Sigmoid colon (tissue), 4 donors: ENCODE measurements at regions not wholly inside any gene's neighbourhood (a gene's known extent, or its start where the extent isn't known, plus 50 kb on each side); places are given as distances from the start of the nearest gene placed in this dataset.

Experiments
- CTCF ChIP-seq, 4 experiments: fragments of 450-650 bp in 3 of 4; fragments of 200-600 bp in 1 of 4; IDR thresholded peaks; one replicate each; pipeline ENCODE4 v1.5.1; 2016 to 2019; ENCODE audit warnings: antibody characterized with exemption in 4 of 4, mild to moderate bottlenecking in 3 of 4, moderate library complexity in 2 of 4
- EP300 ChIP-seq, 4 donors: sonication (generic); formaldehyde crosslinking; IDR thresholded peaks; one replicate each; pipeline ENCODE4 v1.6.1; 2017; ENCODE audit warnings: antibody characterized with exemption in 4 of 4
- POLR2A ChIP-seq, 2 donors: fragments of 450-650 bp; IDR thresholded peaks; one replicate each; pipeline ENCODE4 v1.6.1; 2016; ENCODE audit warnings: antibody characterized with exemption in 2 of 2, mild to moderate bottlenecking in 2 of 2, moderate library complexity in 2 of 2
- POLR2AphosphoS5 ChIP-seq, 4 donors: sonication (generic); formaldehyde crosslinking; IDR thresholded peaks; one replicate each; pipeline ENCODE4 v1.6.1; 2017; ENCODE audit warnings: antibody characterized with exemption in 4 of 4

DNA sequence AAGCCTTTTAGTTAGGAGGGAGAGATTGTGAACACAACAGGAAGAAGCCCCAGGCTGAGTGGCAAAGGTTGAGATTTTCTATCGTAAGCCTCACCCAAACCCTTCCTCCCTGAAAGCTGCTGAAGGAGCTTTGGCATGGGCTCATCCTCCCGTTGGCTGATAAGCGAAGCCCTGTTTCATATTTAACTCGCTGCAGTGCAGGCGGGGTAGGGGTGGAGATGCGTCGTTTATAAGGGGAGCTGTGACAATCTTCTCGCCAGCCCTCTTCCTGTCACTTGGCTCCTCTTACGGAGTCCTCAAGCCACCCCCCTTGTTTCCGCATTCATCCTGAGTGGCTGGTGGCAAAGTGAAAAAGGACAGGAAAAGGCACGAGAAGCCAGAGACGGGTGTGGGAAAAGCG is 137.0 kb downstream of the OR4C45 start:
- TF ChIP-seq POLR2AphosphoS5 (IDR thresholded peaks at IDR 0.05) (no peak), POLR2A (IDR thresholded peaks at IDR 0.05) (no peak), CTCF (IDR thresholded peaks at IDR 0.05) (no peak), EP300 (IDR thresholded peaks at IDR 0.05) (no peak)
